ENCODE measurements at regions not wholly inside any gene's neighbourhood (a gene's known extent, or its start where the extent isn't known, plus 50 kb on each side); places are given as distances from the start of the nearest gene placed in this dataset.

DNA sequence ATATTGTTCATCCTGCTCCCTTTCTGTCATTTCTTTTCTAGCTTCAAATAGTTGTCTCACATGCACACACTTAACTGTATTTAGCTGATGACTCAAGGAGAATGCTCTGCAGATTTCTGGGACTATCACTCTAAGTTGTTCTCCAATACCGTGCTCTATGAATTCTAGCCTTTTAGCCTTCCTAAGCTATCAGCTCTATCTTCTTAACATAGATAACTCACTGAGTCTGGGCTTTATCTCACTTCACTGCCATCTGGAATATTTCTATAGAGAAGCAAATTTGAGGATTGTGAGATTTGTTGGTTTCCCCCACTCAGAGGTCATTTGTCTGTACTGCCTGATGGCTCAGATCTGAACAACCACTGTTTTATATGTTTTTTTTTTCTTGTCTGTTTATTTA, 369.7 kb downstream of the TUSC1 start:
- TF ChIP-seq SUZ12 (IDR thresholded peaks at IDR 0.05) (no peak), FOXM1 (IDR thresholded peaks at IDR 0.05; ENCODE audit: borderline replicate concordance) (no peak), NFRKB (IDR thresholded peaks at IDR 0.05) (no peak), BHLHE40 (IDR thresholded peaks at IDR 0.05; ENCODE audit: borderline replicate concordance) (no peak), ZNF384 (IDR thresholded peaks at IDR 0.05) (no peak), SP1 (IDR thresholded peaks at IDR 0.05) (no peak), FOXA1 (IDR thresholded peaks at IDR 0.05) (no peak), ELF4 (IDR thresholded peaks at IDR 0.05) (no peak), PKNOX1 (IDR thresholded peaks at IDR 0.05) (no peak), FOXK2 (IDR thresholded peaks at IDR 0.05) (no peak)

Measured in HEK293T (cell line).